Neural cell (in vitro differentiated cells): ENCODE measurements at regions not wholly inside any gene's neighbourhood (a gene's known extent, or its start where the extent isn't known, plus 50 kb on each side); places are given as distances from the start of the nearest gene placed in this dataset.

Experiments
- H2AFZ ChIP-seq: fragments of 200-600, 300-800 bp; sonication (generic), shearing (Covaris generic); 2 replicates; pipeline ENCODE4 v1.6.0; 2014; ENCODE audit warnings: low read depth, mild to moderate bottlenecking, antibody characterized with exemption, low read length, moderate library complexity
- H3F3A ChIP-seq: fragments of 200-600 bp; shearing (Covaris generic); 2 replicates; pipeline ENCODE4 v1.6.1; 2016; ENCODE audit warnings: mild to moderate bottlenecking, moderate library complexity, mixed read lengths, antibody characterized with exemption, low read length; ENCODE audit not compliant: insufficient read depth, poor library complexity, severe bottlenecking
- H3K27ac ChIP-seq: fragments of 200-600, 300-800 bp; sonication (generic), shearing (Covaris generic); 2 replicates; pipeline ENCODE4 v1.5.1; 2014; ENCODE audit warnings: mild to moderate bottlenecking, low read length, moderate library complexity
- H3K27me3 ChIP-seq: fragments of 300-800, 200-600 bp; sonication (generic), shearing (Covaris generic); 2 replicates; pipeline ENCODE4 v1.6.0; 2014; ENCODE audit warnings: mild to moderate bottlenecking, low read depth, low read length, moderate library complexity; ENCODE audit not compliant: insufficient read depth
- H3K36me3 ChIP-seq: fragments of 300-800, 200-600 bp; sonication (generic), shearing (Covaris generic); 2 replicates; pipeline ENCODE4 v1.5.1; 2014; ENCODE audit warnings: mild to moderate bottlenecking, antibody characterized with exemption, low read length, moderate library complexity; ENCODE audit not compliant: insufficient read depth
- H3K4me2 ChIP-seq: fragments of 300-800, 200-600 bp; sonication (generic), shearing (Covaris generic); 2 replicates; pipeline ENCODE4 v1.6.0; 2014; ENCODE audit warnings: mild to moderate bottlenecking, low read length
- H3K4me3 ChIP-seq: fragments of 300-800, 200-600 bp; sonication (generic), shearing (Covaris generic); 2 replicates; pipeline ENCODE4 v1.5.1; 2014; ENCODE audit warnings: mild to moderate bottlenecking, low read length, moderate library complexity
- H3K79me2 ChIP-seq: fragments of 200-600 bp; shearing (Covaris generic); replicated peaks from 2 replicates; pipeline ENCODE4 v1.6.0; 2014; ENCODE audit warnings: mild to moderate bottlenecking, low read length, moderate library complexity; ENCODE audit not compliant: insufficient read depth
- H3K9ac ChIP-seq: fragments of 300-800, 200-600 bp; sonication (generic), shearing (Covaris generic); 2 replicates; pipeline ENCODE4 v1.6.1; 2016; ENCODE audit warnings: mild to moderate bottlenecking, low read length, mixed read lengths
- H3K9me2 ChIP-seq: fragments of 200-600 bp; shearing (Covaris generic); 2 replicates; pipeline ENCODE4 v1.6.1; 2016; ENCODE audit warnings: mild to moderate bottlenecking, low read length, mixed read lengths; ENCODE audit not compliant: insufficient read depth
- H3K9me3 ChIP-seq: fragments of 200-600, 300-800 bp; sonication (generic), shearing (Covaris generic); 2 replicates; pipeline ENCODE4 v1.6.1; 2016; ENCODE audit warnings: mild to moderate bottlenecking, mixed run types, low read length, moderate library complexity, mixed read lengths
- H4K20me1 ChIP-seq: fragments of 200-600 bp; shearing (Covaris generic); 2 replicates; pipeline ENCODE4 v1.6.1; 2016; ENCODE audit warnings: mild to moderate bottlenecking, mixed run types; ENCODE audit not compliant: insufficient read depth
- CTCF ChIP-seq: fragments of 450-650 bp; IDR thresholded peaks from 2 replicates; pipeline ENCODE4 v1.5.1; 2014; ENCODE audit warnings: antibody characterized with exemption, mild to moderate bottlenecking, moderate library complexity; ENCODE audit not compliant: poor library complexity, severe bottlenecking
- EP300 ChIP-seq: fragments of 450-650 bp; conservative IDR thresholded peaks from 2 replicates; pipeline ENCODE4 v1.6.1; 2014; ENCODE audit warnings: antibody characterized with exemption, mild to moderate bottlenecking, moderate library complexity; ENCODE audit not compliant: poor library complexity, severe bottlenecking
- EZH2 ChIP-seq: fragments of 200-600, 300-800 bp; shearing (Covaris generic), sonication (generic); IDR thresholded peaks from 2 replicates; pipeline ENCODE4 v1.6.1; 2014; ENCODE audit warnings: antibody characterized with exemption, low read length, borderline replicate concordance, mild to moderate bottlenecking; ENCODE audit not compliant: insufficient read depth, poor library complexity, severe bottlenecking
- MXI1 ChIP-seq: fragments of 450-650 bp; conservative IDR thresholded peaks from 2 replicates; pipeline ENCODE4 v1.6.1; 2014; ENCODE audit warnings: antibody characterized with exemption, mild to moderate bottlenecking; ENCODE audit not compliant: poor library complexity, severe bottlenecking
- POLR2AphosphoS5 ChIP-seq: IDR thresholded peaks from 2 replicates; pipeline ENCODE4 v1.6.1; 2012
- RAD21 ChIP-seq: fragments of 450-650 bp; conservative IDR thresholded peaks from 2 replicates; pipeline ENCODE4 v1.6.1; 2014; ENCODE audit warnings: antibody characterized with exemption, mild to moderate bottlenecking, moderate library complexity
- REST ChIP-seq: IDR thresholded peaks from 2 replicates; pipeline ENCODE4 v1.6.1; 2012; ENCODE audit warnings: borderline replicate concordance
- SMC3 ChIP-seq: fragments of 450-650 bp; conservative IDR thresholded peaks from 2 replicates; pipeline ENCODE4 v1.6.1; 2014; ENCODE audit warnings: antibody characterized with exemption, mild to moderate bottlenecking, moderate library complexity; ENCODE audit not compliant: poor library complexity
- TAF1 ChIP-seq: IDR thresholded peaks from 2 replicates; pipeline ENCODE4 v1.6.1; 2012; ENCODE audit warnings: low read depth

GRCh38 chr15:47503876-47504275 lies 213.4 kb upstream of the SEMA6D start:
- Histone ChIP-seq H3K27me3 (no peaks in the 10 kb centered on the region), H3K9me2 (no peaks in the 10 kb centered on the region), H3K4me2 (no peak overlapping the region), H3K36me3 (no peaks in the 10 kb centered on the region), H3F3A (no peaks in the 10 kb centered on the region), H4K20me1 (no peaks in the 10 kb centered on the region), H3K79me2 (no peaks in the 10 kb centered on the region), H3K27ac (no peak overlapping the region), H3K9me3 (no peaks in the 10 kb centered on the region), H2AFZ (no peak overlapping the region), H3K9ac (no peak overlapping the region), H3K4me3 (no peak overlapping the region)
- no peak for TF ChIP-seq TAF1
- TF ChIP-seq POLR2AphosphoS5, result no peak
- no peak for TF ChIP-seq REST
- TF ChIP-seq RAD21, result no peak
- TF ChIP-seq SMC3, result no peak
- TF ChIP-seq EP300, result no peak
- TF ChIP-seq EZH2, result no peak
- TF ChIP-seq CTCF, result no peak
- no peak for TF ChIP-seq MXI1

- Histone ChIP-seq H3K79me2 (no peaks in the 10 kb centered on the region), H3K27me3 (no peaks in the 10 kb centered on the region), H3K9me3 (no peaks in the 10 kb centered on the region), H3F3A (no peaks in the 10 kb centered on the region), H3K4me3 (no peak overlapping the region), H3K9me2 (no peaks in the 10 kb centered on the region), H3K36me3 (no peaks in the 10 kb centered on the region), H3K9ac (no peak overlapping the region), H3K4me2 (no peak overlapping the region), H3K27ac (no peak overlapping the region), H2AFZ (no peak overlapping the region), H4K20me1 (no peaks in the 10 kb centered on the region)
- TF ChIP-seq CTCF (no peak), RAD21 (no peak), EZH2 (no peak), TAF1 (no peak), SMC3 (no peak), EP300 (no peak), MXI1 (no peak), POLR2AphosphoS5 (no peak), REST (no peak)
These were observed 212.6 kb upstream of the SEMA6D start for GRCh38 chr15:47504624-47505256.
